Inferior parietal cortex (tissue), 1 donor: ENCODE measurements at regions not wholly inside any gene's neighbourhood (a gene's known extent, or its start where the extent isn't known, plus 50 kb on each side); places are given as distances from the start of the nearest gene placed in this dataset.

ENCODE experiments used
- DNase-seq: peaks from one replicate; pipeline ENCODE4 v3.0.0-alpha.2; 2016; ENCODE audit errors: extremely low spot score

GRCh38 chr5:167948251-167948650 lies 343.2 kb upstream of the WWC1 start:
- no peak for DNase-seq

- DNase-seq, result no peak
Observed at GRCh38 chr5:167949435-167949834, 342.0 kb upstream of the WWC1 start.

DNA sequence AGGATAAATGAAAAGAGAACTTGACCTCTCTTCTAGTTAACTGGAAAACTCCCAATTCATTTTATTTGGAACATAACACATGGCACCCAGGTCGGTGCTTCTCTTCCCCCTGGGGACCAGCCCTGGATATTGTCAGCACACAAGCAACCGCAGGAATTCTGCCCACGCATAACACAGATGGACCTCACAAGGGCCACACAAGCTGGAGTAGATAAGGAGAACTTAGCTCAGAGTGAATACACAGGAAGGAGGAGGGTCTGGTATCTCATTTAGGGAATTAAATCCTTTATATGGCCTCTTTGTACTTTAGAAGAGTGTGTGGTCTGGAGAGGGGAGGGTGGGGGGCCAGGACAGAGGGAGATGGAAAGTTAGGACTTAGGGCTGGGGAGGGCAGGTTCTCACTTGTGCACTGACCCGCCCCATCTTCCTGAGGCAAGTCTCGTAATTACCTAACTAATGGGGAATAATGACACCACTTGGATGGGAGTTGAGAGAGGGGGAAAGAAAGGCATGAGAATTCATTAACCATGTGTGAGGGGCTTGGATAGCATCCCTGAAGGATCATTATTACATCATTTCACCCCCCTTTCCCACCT lies 341.2 kb upstream of the WWC1 start:
- no peak for DNase-seq

DNA sequence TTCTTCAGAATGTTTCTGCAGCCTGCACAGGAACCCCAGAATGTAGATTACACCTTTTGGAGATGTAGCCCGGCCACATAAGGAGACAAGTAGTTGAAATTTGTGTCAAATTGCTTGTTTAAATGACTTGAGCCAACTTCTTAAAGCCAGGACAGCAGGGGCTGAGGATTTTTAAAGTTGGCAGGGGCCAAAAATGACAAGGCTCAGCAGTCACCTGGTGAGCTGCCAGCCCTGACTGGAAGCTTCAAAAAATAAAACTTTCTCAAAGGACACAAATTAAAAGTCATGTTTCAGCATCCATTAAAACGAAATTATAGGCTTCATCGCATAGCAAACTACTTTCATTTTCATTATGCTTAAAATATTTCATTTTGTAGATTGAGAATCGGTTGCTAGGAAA lies 340.3 kb upstream of the WWC1 start:
- DNase-seq, result no peak

DNA sequence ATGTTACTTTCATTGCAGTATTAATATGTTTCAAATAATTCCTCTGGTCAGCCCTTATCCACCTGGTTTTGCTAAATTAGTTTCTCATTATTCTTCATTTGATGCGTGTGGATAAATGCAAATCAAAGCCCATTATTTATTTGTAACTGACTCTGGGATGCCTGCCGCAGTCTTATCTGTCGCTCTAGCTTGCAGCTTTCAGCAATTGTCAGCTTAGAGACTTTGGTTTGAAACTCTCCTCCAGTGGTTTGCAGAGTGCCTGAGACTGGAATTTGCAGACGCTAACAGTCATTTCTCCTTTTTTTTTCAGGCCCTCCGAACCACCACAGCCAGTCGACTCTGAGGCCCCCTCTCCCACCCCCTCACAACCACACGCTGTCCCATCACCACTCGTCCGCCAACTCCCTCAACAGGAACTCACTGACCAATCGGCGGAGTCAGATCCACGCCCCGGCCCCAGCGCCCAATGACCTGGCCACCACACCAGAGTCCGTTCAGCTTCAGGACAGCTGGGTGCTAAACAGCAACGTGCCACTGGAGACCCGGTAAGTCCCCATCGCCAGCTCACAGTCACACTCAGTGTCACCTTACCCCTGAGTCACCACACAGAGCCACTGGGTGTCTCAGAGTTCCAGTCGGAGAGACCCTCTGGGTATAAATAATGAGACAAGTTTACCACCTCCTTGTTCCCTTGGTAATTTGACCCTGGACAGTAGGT lies 339.0 kb upstream of the WWC1 start:
- no peak for DNase-seq

DNA sequence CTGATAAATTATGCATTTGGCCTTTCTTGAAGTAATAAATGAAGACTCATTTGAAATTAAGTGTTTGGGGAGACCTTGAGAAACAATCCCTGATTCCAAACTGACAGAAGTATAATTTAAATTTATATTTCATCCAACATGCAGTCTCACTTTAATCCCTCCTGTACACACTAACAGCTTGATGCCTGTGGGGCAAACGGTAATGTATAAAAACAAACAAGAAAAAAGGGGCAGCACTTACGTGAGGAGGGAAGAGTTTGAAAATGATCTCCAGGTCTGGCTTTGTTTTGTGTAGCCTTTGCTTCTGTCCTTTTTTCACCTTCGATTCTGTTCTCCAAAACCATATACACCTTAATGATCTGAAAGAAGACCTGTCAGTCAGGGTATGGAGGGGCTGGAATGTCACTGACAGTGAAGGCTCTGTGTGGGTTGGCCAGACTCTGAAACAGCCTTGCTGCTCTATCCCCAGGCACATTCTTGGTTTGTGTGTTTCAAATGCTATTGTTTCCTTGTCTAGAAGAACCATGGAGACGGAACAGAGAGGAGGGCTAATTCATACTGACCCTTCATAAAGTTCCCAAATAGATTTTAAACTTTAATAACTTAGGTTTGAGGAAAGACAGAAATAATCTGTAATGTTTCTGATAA lies 338.2 kb upstream of the WWC1 start:
- no peak for DNase-seq

- no peak for DNase-seq
Observed at GRCh38 chr5:167961731-167962130, 329.7 kb upstream of the WWC1 start.

GRCh38 chr5:167964529-167964928 lies 326.9 kb upstream of the WWC1 start:
- no peak for DNase-seq

DNA sequence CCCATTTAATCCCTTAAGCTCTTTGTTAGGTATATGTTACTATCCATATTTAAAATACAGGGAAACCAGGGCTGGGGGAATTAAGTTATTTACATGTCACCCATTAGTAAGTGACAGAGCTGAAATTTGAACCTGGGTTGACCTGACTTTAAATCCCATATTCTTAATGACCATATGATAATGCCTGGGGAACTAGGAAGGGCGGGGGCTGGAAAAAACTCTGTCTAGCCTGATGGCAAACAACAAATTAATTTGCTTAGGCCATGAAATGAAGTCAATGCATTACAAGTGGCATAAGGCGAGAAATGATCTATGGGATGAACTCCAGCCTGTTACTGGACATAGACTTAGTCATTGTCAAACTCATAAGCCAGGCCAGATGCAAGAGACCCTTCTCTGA lies 325.7 kb upstream of the WWC1 start:
- DNase-seq, result no peak

DNA sequence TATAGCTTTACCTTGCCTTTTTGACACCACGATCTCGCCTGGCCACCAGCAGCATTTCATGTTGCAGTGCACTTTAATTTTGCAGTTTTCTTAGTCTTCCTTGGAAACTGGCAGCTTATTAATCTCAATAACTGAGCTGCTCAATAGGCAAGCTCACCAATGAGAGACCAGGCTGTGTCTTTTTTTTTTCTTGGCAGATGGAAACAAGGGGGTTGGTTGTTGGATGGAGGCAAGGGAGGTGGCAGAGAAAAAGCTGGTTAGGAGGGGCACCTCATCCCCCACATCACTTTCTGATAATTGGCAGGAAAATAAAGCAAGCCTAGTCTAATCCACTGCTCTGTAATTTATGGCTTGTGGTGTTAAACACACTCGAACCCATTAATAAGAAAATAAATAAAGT lies 324.5 kb upstream of the WWC1 start:
- no peak for DNase-seq

- no peak for DNase-seq
Observed at GRCh38 chr5:167967494-167968177, 323.8 kb upstream of the WWC1 start.

DNA sequence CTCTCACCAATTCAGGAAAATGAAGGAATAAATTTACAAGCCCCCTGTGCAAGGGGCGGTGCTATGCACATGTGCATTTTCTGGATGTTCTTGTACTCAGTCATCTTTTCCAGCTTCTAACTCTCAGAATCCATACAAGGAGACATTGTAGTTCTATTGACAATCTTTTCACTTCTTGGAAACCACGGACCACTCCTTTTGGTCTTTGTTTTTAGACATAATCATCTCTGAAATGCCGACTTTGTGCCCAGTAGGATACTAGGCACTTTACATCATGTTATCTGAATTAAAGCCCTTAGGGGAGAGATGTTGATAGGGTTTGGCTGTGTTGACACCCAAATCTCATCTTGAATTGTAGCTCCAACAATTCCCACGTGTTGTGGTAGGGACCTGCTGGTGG lies 322.6 kb upstream of the WWC1 start:
- no peak for DNase-seq

DNA sequence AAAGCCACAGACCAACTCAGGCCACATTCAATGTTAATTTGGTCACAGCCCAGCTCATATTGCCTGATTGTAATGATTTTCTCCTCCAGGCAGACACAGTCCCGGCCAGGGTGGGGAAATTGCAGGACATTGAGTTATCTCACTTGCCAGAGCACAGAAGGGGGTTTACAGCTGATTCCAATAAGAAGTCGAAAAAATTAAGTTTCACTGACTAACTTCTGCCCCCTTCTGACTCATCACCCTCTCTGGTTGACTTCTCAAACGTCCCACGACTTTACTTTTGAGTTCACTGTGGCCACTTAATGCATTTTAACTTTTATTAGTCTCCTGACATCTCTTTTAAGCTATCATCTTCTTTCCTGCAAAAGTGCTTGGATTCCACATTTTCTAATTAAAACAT lies 321.4 kb upstream of the WWC1 start:
- no peak for DNase-seq

DNA sequence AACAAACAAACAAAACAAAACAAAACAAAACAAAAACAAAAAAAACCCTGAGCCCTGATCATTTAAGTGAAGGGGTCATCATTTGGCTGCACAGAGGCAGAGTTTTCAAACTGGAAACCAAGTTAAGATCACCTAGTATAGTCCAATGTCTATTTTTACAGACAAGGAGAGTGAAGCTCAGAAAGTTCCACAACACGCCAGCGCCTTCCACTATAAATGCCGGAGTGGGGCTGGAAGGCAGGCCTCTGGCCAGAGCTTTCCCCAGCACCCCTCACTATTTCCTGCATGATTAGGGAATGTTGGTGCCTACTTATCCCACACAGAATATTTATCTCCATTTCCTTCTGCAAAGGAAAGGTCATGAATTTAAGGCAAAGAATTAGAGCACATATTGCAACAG lies 319.7 kb upstream of the WWC1 start:
- no peak for DNase-seq

DNA sequence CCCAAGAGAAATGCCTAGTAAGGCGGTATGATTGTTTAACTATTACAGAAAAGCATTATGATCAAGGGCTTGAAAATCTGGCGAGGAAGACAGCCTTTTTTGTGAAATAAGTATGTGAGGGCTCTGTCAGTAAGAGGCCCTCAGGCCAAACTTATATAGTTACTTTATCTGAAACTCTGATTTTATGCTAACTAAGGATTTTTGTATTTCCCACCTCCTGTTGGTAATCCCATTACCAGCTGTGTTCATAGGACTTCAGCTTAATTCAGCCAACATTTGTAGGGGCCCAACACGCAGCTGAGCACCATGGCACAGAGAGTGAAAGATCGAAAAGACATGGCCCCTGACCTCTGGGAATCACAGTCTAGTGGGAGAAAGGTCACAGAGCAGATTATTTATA lies 318.3 kb upstream of the WWC1 start:
- no peak for DNase-seq

DNA sequence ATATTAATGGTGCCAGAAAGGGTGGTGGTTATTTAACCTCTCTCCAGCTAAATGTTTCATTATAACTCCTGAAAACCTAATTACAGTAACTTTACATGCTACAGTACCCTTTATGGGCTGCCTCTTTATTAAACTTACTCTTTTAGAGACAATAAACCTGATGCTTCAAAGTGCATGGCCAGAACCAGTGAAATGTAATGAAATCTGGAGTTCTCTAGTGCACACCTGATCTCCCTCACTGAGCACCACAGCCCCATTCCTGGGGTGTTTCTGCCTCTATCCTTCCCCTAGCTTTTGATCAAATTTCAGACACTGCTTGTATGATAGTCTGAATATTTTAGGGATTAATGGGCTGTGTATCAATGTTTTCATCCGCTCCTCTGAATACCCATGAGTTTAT lies 306.5 kb upstream of the WWC1 start:
- DNase-seq, result no peak

DNA sequence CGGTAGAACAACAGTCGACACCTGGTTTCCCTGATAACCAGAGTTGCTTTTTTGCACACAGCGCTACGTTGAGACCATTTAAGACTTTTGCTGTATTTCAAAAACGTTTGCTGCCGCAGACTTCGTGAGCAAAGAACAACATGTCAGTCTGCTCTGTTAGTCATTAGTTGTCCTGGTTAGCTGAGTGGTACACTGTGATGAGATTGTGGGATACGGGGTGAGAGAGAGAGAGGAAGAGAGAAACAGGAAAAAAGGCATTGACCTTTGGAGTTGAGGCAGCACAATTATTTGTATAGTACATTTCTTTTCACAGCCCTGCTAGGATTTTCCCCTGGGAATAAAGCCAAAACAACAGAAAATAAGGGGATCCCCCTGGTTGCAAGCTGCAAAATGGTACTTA lies 306.1 kb upstream of the WWC1 start:
- DNase-seq, result no peak

DNA sequence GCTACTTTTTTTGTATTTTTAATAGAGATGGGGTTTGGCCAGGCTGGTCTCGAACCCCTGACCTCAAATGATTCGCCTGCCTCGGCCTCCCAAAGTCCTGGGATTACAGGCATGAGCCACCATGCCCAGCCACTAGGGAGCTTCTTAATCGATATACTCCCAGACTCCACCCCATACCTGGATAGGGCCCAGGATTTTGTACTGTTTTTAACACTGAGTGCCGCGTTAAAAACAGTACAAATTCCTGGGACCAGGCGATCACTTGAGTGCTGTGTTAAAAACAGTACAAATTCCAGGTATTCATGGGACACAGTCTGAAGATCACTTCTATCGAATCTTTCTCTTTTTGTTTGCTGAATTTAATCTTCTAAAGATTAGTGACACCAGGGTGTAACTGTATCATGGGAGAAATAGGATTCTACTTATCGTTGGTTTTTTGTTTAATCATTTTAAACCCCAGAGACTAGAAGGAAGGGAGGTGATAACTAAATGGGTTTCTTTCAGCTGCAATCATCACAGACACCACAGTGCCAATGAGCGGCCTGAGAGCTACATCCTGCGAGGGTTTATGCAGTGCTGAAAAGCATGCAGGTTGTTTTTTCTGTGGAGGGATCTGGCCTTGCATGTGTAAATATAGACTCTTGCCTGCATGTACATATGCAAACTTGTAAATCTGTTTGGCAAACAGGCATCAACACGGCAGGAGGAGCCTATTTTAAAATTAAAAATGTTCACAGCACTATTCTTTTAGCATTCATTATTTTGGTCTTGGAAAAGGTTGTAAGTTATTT lies 303.8 kb upstream of the WWC1 start:
- DNase-seq, result no peak

DNA sequence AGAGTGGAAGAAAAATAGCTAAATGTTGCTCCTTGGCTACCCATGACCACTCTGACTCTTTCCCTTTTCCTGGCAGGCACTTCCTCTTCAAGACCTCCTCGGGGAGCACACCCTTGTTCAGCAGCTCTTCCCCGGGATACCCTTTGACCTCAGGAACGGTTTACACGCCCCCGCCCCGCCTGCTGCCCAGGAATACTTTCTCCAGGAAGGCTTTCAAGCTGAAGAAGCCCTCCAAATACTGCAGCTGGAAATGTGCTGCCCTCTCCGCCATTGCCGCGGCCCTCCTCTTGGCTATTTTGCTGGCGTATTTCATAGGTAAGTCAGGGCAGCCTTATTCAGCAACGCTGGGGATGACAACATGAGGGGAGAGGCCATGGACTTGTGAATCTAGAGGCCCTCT lies 298.6 kb upstream of the WWC1 start:
- no peak for DNase-seq

DNA sequence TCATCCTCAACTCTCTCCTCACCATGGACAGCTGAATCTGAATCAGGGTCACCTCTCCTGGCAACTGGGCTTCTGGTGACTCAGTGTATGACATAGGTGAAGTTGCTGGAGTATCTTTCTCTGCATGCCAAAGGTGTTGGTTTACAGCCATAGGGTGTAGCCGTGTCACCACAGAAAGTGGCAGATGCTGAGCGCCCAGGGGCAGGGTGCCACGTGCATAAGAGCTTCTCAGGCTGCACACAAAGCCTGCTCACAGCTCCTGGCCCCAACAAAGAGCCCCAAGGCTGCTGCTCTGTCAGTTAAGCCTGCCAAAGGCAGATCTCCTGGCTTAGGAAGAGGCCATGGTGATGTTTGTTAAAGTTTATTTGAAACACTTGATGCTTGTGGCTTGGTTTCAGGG lies 297.7 kb upstream of the WWC1 start:
- DNase-seq, result no peak

- DNase-seq, result no peak
Observed at GRCh38 chr5:167995844-167996425, 295.5 kb upstream of the WWC1 start.
